Thyroid gland (tissue), 4 donors: ENCODE measurements at regions not wholly inside any gene's neighbourhood (a gene's known extent, or its start where the extent isn't known, plus 50 kb on each side); places are given as distances from the start of the nearest gene placed in this dataset.

Experiments
- CTCF ChIP-seq, 6 experiments: fragments of 200-600 bp in 3 of 6; fragments of 450-650 bp in 3 of 6; sonication (generic) in 3 of 6; IDR thresholded peaks; one replicate each; pipeline ENCODE4 v1.5.1; 2016 to 2019; ENCODE audit warnings: antibody characterized with exemption in 6 of 6, mild to moderate bottlenecking in 2 of 6, inconsistent platforms in 1 of 6, moderate library complexity in 1 of 6
- POLR2A ChIP-seq, 2 donors: fragments of 450-650 bp; IDR thresholded peaks; one replicate each; pipeline ENCODE4 v1.6.1; 2017; ENCODE audit warnings: antibody characterized with exemption in 2 of 2, mild to moderate bottlenecking in 2 of 2, moderate library complexity in 1 of 2

- TF ChIP-seq CTCF (IDR thresholded peaks at IDR 0.05) (no peak), POLR2A (IDR thresholded peaks at IDR 0.05) (no peak)
Measured at GRCh38 chr13:73703606-73704005, 430.6 kb downstream of the KLF12 start.
